ENCODE measurements at regions not wholly inside any gene's neighbourhood (a gene's known extent, or its start where the extent isn't known, plus 50 kb on each side); places are given as distances from the start of the nearest gene placed in this dataset.
A peak's percentile ranks its signal among the peaks of the same experiment; 100 is the strongest.

DNA sequence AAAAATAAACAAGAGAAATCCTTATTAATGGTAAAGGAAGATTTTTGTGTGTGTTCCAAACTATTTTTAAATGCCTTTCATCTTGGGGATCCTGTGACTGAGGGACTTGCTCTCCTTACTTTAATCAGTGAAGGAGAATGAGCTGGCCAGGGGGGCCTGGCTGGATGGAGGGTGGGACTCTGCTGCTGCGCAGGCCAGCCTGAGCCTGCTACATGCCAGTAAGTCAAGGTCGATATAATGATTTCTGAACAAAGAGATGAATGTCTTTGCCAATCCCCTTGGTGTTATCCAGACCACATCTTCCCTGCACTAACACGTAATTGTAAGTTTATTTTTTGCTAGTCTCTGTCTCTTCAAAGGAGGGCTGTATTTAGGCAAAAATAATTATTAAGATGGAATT is 1679.2 kb upstream of the TENM3 start:
- no peak for DNase-seq

DNA sequence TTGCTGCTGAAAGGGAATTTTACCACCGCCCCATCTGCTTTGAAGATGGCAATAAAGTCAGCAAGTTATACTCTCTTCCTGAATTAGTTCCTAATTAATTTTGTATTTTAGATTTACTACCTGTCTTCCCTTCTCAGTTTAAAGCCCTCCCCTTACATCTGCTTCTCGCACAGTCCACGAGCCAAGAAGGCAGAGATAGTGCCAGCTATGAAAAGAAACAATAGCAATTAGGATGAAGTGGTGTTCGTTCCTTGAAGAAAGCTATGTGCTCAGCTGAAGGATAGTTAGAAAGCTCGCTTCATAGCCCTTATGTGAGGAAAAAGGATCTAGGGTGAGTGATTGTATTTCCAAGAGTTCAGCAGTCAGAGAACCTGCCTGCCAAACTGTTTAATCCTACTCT is 1678.8 kb upstream of the TENM3 start:
- DNase-seq: no peak

DNA sequence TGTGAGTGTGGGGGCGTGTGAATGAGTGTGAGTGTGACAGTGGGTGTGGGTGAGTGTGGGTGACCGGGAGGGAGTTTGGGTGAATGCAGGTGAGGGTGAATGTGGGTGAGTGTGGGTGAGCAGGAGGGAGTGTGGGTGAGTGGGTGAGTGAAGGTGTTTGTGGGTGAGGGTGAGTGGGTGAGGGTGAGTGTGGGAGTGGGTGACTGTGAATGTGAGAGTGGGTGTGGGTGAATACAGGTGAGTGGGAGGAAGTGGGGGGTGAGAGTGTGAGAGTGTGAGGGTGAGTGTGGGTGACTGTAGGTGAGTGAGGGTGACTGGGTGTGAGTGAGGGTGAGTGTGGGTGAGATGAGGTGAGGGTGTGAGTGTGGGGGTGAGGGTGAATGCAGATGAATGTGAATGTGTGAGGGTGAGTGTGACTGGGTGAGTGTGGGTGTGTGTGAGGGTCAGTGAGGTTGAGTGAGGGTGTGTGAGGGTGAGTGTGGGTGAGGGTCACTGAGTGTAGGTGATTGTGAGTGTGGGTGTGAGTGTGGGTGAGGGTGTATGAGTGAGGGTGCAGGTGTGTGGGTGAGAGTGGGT is 1677.3 kb upstream of the TENM3 start:
- DNase-seq: no peak

- no peak for DNase-seq
Observed at GRCh38 chr4:180566492-180566891, 1676.7 kb upstream of the TENM3 start.

DNA sequence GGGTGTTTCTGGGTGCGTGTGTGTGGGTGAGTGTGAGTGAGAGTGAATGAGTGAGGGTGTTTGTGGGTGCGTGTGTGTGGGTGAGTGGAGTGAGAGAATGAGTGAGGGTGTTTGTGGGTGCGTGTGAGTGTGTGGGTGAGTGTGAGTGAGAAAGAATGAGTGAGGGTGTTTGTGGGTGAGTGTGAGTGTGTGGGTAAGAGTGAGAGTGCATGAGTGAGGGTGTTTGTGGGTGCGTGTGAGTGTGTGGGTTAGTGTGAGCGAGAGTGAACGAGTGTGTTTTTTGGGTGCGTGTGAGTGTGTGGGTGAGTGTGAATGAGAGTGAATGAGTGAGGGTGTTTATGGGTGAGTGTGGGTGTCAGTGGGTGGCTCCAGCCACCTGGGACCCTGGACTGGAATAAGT is 1676.1 kb upstream of the TENM3 start:
- no peak for DNase-seq

GRCh38 chr4:180571516-180572055 is 1671.6 kb upstream of the TENM3 start:
- DNase-seq: no peak

DNA sequence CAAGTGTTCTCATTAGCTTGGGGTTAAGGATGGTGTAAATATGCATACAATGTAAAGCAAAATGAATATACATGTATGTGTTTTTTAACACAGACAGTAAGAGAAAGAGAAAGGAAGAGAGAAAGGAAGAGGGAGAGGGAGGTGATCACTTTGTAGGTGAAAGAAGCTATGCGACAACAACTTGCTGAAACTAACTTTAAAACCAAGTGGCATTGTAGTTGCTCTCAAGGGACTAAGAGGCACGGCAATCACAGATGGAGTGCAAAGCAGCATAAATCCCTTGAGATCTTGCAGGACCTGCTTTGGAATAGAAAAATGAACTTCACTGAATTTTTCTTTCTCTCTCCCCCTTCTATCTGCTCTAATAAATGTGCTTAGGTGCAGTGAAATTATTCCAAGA is 1665.0 kb upstream of the TENM3 start:
- no peak for DNase-seq

GRCh38 chr4:180581061-180581460 is 1662.1 kb upstream of the TENM3 start:
- DNase-seq: no peak

DNA sequence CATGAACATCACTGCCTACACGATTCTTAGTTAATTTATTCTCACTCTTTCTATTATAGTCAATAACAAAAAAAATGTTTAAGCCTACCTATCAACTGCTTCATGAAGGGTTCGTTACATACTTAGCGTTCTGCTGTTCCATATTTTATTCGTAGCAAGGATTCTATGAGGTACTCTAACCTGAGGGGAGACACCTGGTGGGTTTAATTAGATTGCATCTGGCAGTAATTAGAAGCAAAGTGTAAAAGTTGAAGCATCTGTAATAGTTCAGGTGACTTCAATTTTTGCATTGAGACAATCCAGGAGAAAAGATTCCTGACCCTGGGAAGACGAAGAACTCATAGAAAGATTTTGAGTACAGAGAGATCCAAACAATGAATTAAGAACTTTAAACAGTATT is 1655.8 kb upstream of the TENM3 start:
- DNase-seq: no peak

- DNase-seq: no peak
Observed at GRCh38 chr4:180589575-180589974, 1653.6 kb upstream of the TENM3 start.

DNA sequence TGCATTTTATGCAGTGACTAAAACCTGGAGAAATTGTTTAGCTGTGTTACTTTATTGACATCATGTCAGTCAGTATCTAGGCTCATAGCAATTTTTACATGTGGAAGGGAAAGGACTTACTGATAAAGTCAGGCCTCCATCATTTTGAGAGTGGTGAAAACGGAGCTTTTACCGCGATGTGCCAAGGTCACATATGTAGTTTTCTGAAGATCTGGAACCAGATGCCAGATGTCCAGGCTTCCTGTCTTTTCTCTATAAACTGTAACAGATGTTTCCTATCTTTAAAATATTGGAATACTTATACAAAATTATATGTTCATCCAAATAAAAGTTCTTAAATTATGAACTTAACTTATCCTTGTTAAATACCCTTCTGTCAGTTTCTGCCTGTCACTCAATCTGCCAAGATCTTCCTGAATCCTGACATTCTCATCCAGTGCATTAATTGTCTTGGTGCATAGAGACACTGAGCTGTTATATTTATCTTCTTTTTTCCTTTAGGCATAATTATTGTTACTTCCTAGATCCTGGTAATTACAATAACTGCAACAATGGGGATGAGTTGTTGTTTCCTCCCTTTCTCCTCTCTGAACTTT is 1646.2 kb upstream of the TENM3 start:
- no peak for DNase-seq

DNA sequence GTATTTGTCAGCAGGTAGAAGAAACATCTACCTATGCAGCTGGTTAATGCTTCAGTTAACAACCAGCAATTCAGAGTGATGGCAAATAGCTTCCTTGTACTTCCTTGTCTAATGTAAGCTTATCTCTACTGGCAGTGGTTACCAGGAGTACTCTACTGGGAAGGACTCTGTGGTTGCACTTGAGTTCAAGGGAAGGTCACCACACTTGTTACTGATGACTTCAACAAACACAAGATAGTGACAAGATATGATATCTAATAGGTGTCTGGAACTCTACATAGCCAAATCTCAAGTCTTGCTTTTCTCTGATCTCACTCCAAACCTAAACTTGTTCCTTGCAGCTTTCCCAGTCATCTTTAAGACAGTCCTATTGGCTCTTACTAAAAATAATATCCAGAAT is 1644.9 kb upstream of the TENM3 start:
- DNase-seq: no peak

GRCh38 chr4:180603791-180604190 is 1639.4 kb upstream of the TENM3 start:
- no peak for DNase-seq

- no peak for DNase-seq
Observed at GRCh38 chr4:180610324-180610723, 1632.9 kb upstream of the TENM3 start.

- no peak for DNase-seq
Observed at GRCh38 chr4:180615746-180616145, 1627.5 kb upstream of the TENM3 start.

GRCh38 chr4:180617196-180617595 is 1626.0 kb upstream of the TENM3 start:
- DNase-seq: no peak

DNA sequence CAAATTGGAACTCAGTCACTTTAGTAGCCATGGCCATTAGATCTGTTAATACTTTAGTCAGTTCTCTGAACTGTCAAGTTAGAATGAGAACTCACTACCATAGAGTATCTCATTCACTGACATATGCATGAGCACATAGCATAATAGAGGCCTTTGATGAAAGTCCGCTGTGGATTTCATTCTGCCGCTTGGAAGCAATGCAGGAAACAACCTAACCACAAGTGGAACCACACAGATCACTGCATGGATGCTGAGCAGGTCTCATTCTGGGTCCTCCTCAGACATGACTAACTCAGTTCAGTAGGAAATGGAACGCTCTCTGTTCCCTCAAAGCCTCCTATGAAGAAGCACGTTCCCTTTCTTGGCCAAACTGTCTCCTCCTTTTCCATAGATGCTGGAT is 1624.8 kb upstream of the TENM3 start:
- no peak for DNase-seq

DNA sequence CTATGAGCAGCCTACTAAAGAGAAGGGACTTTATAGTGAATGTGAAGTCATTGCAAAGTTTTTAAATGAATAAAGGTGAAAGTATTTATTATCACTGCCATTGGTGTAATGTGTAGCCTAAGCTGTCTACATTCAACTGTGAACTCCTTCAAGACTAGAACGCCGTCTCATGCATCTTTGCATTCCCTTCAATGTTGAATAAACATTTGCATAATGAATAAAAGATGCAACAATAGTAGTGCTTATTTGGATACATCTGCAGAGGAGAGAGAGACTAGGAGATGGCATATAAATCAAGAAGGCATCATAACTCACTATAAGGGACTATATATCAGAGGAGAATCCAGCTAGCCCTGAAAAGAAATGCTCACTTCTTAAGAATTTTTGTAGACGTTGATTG is 1623.8 kb upstream of the TENM3 start:
- DNase-seq: no peak

GRCh38 chr4:180622254-180622653 is 1620.9 kb upstream of the TENM3 start:
- no peak for DNase-seq

GRCh38 chr4:180625653-180626052 is 1617.5 kb upstream of the TENM3 start:
- no peak for DNase-seq

GRCh38 chr4:180630012-180630665 is 1613.1 kb upstream of the TENM3 start:
- DNase-seq: no peak

DNA sequence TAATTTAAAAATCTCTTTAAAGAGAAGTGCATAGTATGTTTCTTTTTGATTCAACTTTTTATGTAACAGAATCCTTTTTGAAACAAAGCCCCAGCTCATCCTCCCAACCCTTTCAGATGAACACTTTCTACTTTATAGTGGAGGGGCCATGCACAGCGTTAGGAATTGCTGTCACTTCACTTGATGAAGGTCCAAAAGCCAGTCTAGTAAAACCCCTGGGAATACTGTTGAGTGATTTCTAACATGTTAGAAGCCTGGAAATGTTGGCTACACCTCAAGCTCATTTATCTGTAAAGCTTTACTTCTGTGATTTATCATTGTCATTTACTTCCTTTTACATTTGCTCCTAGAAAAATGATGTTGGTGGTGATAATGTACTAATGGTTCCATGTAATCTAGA is 1608.9 kb upstream of the TENM3 start:
- no peak for DNase-seq

DNA sequence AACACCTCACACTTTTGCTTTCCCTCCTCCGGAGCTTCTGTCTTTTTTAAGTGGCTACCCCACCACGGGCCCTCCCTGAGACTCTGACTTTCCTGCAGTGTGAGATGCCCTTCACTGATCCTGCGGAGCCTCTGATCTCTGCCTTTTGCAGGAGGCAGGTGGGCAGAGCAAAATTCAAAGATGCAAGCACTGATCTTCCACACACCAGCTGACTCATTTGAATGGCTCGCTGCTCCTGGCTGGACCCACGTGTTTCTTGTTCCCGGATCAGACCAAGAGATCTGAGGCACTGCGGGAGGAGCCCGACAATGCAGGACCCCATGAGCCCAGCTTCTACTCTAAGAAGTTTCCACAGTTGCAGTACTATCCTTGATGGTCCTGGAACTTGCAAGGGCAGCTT is 1607.9 kb upstream of the TENM3 start:
- DNase-seq: no peak

DNA sequence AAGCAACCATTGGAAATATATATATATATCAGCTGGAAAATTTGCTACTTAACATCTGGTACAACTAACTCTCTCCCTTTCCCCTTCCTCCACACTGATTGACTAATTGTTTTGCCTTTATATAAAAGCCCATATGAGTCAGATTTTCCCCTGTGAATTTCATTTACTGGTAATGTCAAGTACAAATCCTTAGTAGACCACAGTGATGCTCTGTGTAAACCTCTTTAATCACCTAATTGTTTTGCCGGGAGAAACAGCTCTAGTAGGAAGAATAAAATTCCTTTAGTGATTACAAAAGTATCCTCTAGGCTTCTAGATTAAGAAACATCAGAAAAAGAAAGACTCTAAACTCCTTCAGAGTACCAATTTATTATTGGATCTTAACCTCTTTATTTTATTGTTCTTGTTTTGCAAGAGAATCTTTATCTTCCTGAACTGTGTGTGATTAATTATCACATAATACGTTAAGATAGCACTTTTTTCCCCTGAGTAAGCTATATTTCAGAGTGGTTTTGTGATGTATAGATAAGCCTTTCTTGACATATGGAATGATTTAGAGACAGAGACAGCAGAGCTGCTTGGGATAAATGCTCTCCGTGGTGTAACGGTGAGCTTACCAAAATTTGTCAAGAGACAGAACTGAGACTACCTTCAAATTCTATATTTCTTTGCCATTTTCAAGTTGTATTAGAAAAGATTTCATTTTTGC is 1606.4 kb upstream of the TENM3 start:
- DNase-seq: peak; percentile 69

Measured in fibroblast of skin of right quadriceps (primary cell).